ENCODE measurements at regions not wholly inside any gene's neighbourhood (a gene's known extent, or its start where the extent isn't known, plus 50 kb on each side); places are given as distances from the start of the nearest gene placed in this dataset.
"Not testable (repeated sequence)": the region's sequence is repeated elsewhere in the genome, so short reads cannot be mapped to it uniquely, and the experiment has no call there.

- DNase-seq = no peak
Measured at GRCh38 chr5:36739751-36740221, 133.4 kb downstream of the SLC1A3 start.

- no peak for DNase-seq
Measured at GRCh38 chr5:36740259-36740898, 134.0 kb downstream of the SLC1A3 start.

GRCh38 chr5:36741128-36741527 lies 134.7 kb downstream of the SLC1A3 start:
- no peak for DNase-seq

- no peak for DNase-seq
Measured at GRCh38 chr5:36743891-36744772, 132.4 kb upstream of the NIPBL start.

- DNase-seq = peak; percentile 51
Measured at GRCh38 chr5:36744773-36745589, 131.6 kb upstream of the NIPBL start.

GRCh38 chr5:36747794-36748193 lies 128.8 kb upstream of the NIPBL start:
- not testable (repeated sequence) for DNase-seq

GRCh38 chr5:36751886-36752285 lies 124.7 kb upstream of the NIPBL start:
- DNase-seq = no peak

- no peak for DNase-seq
Measured at GRCh38 chr5:36755342-36755741, 121.2 kb upstream of the NIPBL start.

- no peak for DNase-seq
Measured at GRCh38 chr5:36755920-36756488, 120.6 kb upstream of the NIPBL start.

GRCh38 chr5:36756848-36757247 lies 119.7 kb upstream of the NIPBL start:
- DNase-seq = no peak

- no peak for DNase-seq
Measured at GRCh38 chr5:36759117-36759516, 117.5 kb upstream of the NIPBL start.

GRCh38 chr5:36763454-36763853 lies 113.1 kb upstream of the NIPBL start:
- DNase-seq = no peak

GRCh38 chr5:36765876-36766275 lies 110.7 kb upstream of the NIPBL start:
- DNase-seq = no peak

GRCh38 chr5:36766981-36767380 lies 109.6 kb upstream of the NIPBL start:
- DNase-seq = no peak

GRCh38 chr5:36768450-36768849 lies 108.1 kb upstream of the NIPBL start:
- no peak for DNase-seq

- no peak for DNase-seq
Measured at GRCh38 chr5:36769129-36769770, 107.3 kb upstream of the NIPBL start.

GRCh38 chr5:36770125-36770524 lies 106.4 kb upstream of the NIPBL start:
- DNase-seq = no peak

GRCh38 chr5:36772276-36773140 lies 104.1 kb upstream of the NIPBL start:
- DNase-seq = no peak

- DNase-seq = no peak
Measured at GRCh38 chr5:36777105-36777757, 99.3 kb upstream of the NIPBL start.

GRCh38 chr5:36778336-36778735 lies 98.2 kb upstream of the NIPBL start:
- no peak for DNase-seq

GRCh38 chr5:36782612-36783011 lies 94.0 kb upstream of the NIPBL start:
- DNase-seq = not testable (repeated sequence)

All from NCI-H2227 treated with DMSO at 0.1 percent for 48 hours (cell line).